DND-41 (cell line): ENCODE measurements at regions not wholly inside any gene's neighbourhood (a gene's known extent, or its start where the extent isn't known, plus 50 kb on each side); places are given as distances from the start of the nearest gene placed in this dataset.

Experiments
- CTCF ChIP-seq: IDR thresholded peaks from 2 replicates; pipeline ENCODE4 v1.5.1; 2012; ENCODE audit warnings: borderline replicate concordance, low read length, moderate library complexity, mild to moderate bottlenecking; ENCODE audit not compliant: poor library complexity, severe bottlenecking; ENCODE audit errors: extremely low read depth
- EZH2 ChIP-seq: IDR thresholded peaks from 3 replicates; pipeline ENCODE4 v1.6.1; 2012; ENCODE audit warnings: borderline replicate concordance, low read depth, mild to moderate bottlenecking, moderate library complexity, low read length, inconsistent platforms; ENCODE audit not compliant: severe bottlenecking

DNA sequence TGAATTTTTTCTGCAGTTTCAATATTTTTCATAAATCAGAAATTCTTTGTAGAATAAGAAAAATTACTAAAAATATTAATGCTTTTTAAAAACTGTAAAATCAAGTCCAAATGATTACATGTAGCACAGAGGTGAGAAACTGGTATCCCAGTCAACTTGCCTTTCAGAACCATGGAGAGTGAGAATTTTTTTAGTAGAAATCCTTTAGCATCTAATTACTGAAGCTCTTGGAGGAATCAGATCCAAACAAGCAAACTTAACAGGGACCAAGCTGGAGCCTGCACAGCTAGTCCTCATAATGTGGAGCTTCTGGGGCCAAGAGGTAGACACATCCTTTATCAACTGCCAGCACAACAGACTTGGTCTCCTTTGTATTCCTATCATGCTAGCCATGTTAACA is 724.5 kb downstream of the TFAP2A start:
- TF ChIP-seq EZH2 (no peak), CTCF (no peak)
